ENCODE measurements at regions not wholly inside any gene's neighbourhood (a gene's known extent, or its start where the extent isn't known, plus 50 kb on each side); places are given as distances from the start of the nearest gene placed in this dataset.

GRCh38 chr1:193538680-193539079, 352.3 kb upstream of the B3GALT2 start:
- Histone ChIP-seq H3K9ac (ENCODE audit: insufficient read depth in 1 of 2, low read depth in 2 of 2, low read length in 2 of 2) (no peak overlapping the region), H3K9me1 (ENCODE audit: control insufficient read depth, insufficient read depth, low read length) (no peaks in the 10 kb centered on the region), H3K27ac (ENCODE audit: extremely low read depth, low read depth, low read length) (no peak overlapping the region), H3K4me3 (no peak overlapping the region), H3K4me2 (ENCODE audit: insufficient read depth, low read length) (no peak overlapping the region), H3K27me3 (ENCODE audit: control insufficient read depth in 2 of 2, insufficient read depth in 2 of 2, low read length in 2 of 2) (no peaks in the 10 kb centered on the region), H2AFZ (ENCODE audit: low read depth, low read length) (no peak overlapping the region), H3K79me2 (ENCODE audit: control insufficient read depth, insufficient read depth, low read length) (no peaks in the 10 kb centered on the region), H4K20me1 (replicated peaks; ENCODE audit: control insufficient read depth, insufficient read depth, low read length) (no peaks in the 10 kb centered on the region), H3K9me3 (replicated peaks; ENCODE audit: control insufficient read depth, insufficient read depth, low read depth, low read length) (no peaks in the 10 kb centered on the region), H3K4me1 (replicated peaks in 1 of 2; ENCODE audit: control insufficient read depth in 2 of 2, insufficient read depth in 2 of 2, low read length in 2 of 2) (no peaks in the 10 kb centered on the region), H3K36me3 (ENCODE audit: control insufficient read depth, insufficient read depth, low read length) (no peaks in the 10 kb centered on the region)
- POLR2A ChIA-PET, result no interaction called here
- intact Hi-C loops (cut with micrococcal nuclease), result no loop called here
- FAIRE-seq, result no peak
- no TSS peak for BruUV-seq (replicated peaks)
- CTCF ChIA-PET (ENCODE audit: low intra/inter-chr PET ratio), result no interaction called here
- in situ Hi-C loops (cut with MboI), result no loop called here
- ATAC-seq, result no peak
- 0% methylated on average over 6 of the region's 6 CpGs for WGBS (ENCODE audit: insufficient coverage, low coverage, missing lambda C conversion rate)
- DNase-seq (ENCODE audit: extremely low read depth in 1 of 4, low spot score in 3 of 4), result no peak
- TF ChIP-seq PCBP2 (IDR thresholded peaks at IDR 0.05; ENCODE audit: low read depth, low read length, poor library complexity, severe bottlenecking), result no peak
- no peak for TF ChIP-seq ZNF778 (CRISPR knock-in tag; IDR thresholded peaks at IDR 0.05)
- TF ChIP-seq, protein P1, sequence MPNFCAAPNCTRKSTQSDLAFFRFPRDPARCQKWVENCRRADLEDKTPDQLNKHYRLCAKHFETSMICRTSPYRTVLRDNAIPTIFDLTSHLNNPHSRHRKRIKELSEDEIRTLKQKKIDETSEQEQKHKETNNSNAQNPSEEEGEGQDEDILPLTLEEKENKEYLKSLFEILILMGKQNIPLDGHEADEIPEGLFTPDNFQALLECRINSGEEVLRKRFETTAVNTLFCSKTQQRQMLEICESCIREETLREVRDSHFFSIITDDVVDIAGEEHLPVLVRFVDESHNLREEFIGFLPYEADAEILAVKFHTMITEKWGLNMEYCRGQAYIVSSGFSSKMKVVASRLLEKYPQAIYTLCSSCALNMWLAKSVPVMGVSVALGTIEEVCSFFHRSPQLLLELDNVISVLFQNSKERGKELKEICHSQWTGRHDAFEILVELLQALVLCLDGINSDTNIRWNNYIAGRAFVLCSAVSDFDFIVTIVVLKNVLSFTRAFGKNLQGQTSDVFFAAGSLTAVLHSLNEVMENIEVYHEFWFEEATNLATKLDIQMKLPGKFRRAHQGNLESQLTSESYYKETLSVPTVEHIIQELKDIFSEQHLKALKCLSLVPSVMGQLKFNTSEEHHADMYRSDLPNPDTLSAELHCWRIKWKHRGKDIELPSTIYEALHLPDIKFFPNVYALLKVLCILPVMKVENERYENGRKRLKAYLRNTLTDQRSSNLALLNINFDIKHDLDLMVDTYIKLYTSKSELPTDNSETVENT (CRISPR knock-in tag; IDR thresholded peaks at IDR 0.05), result no peak
- TF ChIP-seq TFE3 (CRISPR knock-in tag; IDR thresholded peaks at IDR 0.05), result no peak
- TF ChIP-seq RBM17 (IDR thresholded peaks at IDR 0.05; ENCODE audit: borderline replicate concordance, low read depth, low read length), result no peak
- TF ChIP-seq ZNF695 (CRISPR knock-in tag; IDR thresholded peaks at IDR 0.05), result no peak
- no peak for TF ChIP-seq TGIF2 (CRISPR knock-in tag; IDR thresholded peaks at IDR 0.05)
- no peak for TF ChIP-seq ELF2 (CRISPR knock-in tag; IDR thresholded peaks at IDR 0.05)
- no peak for TF ChIP-seq NR0B1 (IDR thresholded peaks at IDR 0.05; ENCODE audit: partially characterized antibody)
- no peak for TF ChIP-seq CBX1 (IDR thresholded peaks at IDR 0.05; ENCODE audit: low read depth)
- TF ChIP-seq ZNF174 (CRISPR knock-in tag; IDR thresholded peaks at IDR 0.05), result no peak

All from K562 (cell line).